ENCODE measurements at regions not wholly inside any gene's neighbourhood (a gene's known extent, or its start where the extent isn't known, plus 50 kb on each side); places are given as distances from the start of the nearest gene placed in this dataset.
A peak's percentile ranks its signal among the peaks of the same experiment; 100 is the strongest.

- FAIRE-seq: no peak
- H3K4me1 ChIP-seq: no peaks in the 10 kb centered on the region
- ChIA-PET CTCF (no interaction called here), POLR2A (no interaction called here)
- DNase-seq (ENCODE audit: low read depth in 1 of 2, low spot score in 1 of 2): no peak
- no peak for ATAC-seq
- no peak overlapping the region for H3K4me2 ChIP-seq
- H3K9me3 ChIP-seq: no peaks in the 10 kb centered on the region
- TF ChIP-seq RNF2 (IDR thresholded peaks at IDR 0.05; ENCODE audit: borderline replicate concordance, low read depth) (no peak), POLR2A (IDR thresholded peaks at IDR 0.05; ENCODE audit: low read length) (no peak), HEYL (CRISPR knock-in tag; IDR thresholded peaks at IDR 0.05) (no peak), HOXB13 (CRISPR knock-in tag; IDR thresholded peaks at IDR 0.05; ENCODE audit: low read depth) (no peak), FOXS1 (CRISPR knock-in tag; IDR thresholded peaks at IDR 0.05) (no peak), CBX8 (IDR thresholded peaks at IDR 0.05) (no peak), BHLHE40 (IDR thresholded peaks at IDR 0.05; ENCODE audit: low read depth, low read length) (no peak)
- TF ChIP-seq, protein P1, sequence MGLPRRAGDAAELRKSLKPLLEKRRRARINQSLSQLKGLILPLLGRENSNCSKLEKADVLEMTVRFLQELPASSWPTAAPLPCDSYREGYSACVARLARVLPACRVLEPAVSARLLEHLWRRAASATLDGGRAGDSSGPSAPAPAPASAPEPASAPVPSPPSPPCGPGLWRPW (IDR thresholded peaks at IDR 0.05): no peak
- TF ChIP-seq, protein P2, sequence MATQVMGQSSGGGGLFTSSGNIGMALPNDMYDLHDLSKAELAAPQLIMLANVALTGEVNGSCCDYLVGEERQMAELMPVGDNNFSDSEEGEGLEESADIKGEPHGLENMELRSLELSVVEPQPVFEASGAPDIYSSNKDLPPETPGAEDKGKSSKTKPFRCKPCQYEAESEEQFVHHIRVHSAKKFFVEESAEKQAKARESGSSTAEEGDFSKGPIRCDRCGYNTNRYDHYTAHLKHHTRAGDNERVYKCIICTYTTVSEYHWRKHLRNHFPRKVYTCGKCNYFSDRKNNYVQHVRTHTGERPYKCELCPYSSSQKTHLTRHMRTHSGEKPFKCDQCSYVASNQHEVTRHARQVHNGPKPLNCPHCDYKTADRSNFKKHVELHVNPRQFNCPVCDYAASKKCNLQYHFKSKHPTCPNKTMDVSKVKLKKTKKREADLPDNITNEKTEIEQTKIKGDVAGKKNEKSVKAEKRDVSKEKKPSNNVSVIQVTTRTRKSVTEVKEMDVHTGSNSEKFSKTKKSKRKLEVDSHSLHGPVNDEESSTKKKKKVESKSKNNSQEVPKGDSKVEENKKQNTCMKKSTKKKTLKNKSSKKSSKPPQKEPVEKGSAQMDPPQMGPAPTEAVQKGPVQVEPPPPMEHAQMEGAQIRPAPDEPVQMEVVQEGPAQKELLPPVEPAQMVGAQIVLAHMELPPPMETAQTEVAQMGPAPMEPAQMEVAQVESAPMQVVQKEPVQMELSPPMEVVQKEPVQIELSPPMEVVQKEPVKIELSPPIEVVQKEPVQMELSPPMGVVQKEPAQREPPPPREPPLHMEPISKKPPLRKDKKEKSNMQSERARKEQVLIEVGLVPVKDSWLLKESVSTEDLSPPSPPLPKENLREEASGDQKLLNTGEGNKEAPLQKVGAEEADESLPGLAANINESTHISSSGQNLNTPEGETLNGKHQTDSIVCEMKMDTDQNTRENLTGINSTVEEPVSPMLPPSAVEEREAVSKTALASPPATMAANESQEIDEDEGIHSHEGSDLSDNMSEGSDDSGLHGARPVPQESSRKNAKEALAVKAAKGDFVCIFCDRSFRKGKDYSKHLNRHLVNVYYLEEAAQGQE (IDR thresholded peaks at IDR 0.05): no peak
- 3% methylated on average over 5 of the region's 5 CpGs for WGBS (ENCODE audit: missing lambda C conversion rate)
- H3K27ac ChIP-seq: no peak overlapping the region
- no peak overlapping the region for H3K4me3 ChIP-seq
Observed at GRCh38 chr7:54066643-54067042, 475.5 kb upstream of the VSTM2A start.

- FAIRE-seq (no peak), ATAC-seq (no peak), DNase-seq (ENCODE audit: low read depth in 1 of 2, low spot score in 1 of 2) (no peak)
- WGBS (ENCODE audit: missing lambda C conversion rate): 30% methylated on average over 4 of the region's 4 CpGs
- Histone ChIP-seq H3K9me3 (no peaks in the 10 kb centered on the region), H3K27ac (no peak overlapping the region), H3K4me2 (no peak overlapping the region), H3K4me1 (no peaks in the 10 kb centered on the region), H3K4me3 (no peak overlapping the region)
- CTCF ChIA-PET: no interaction called here
- TF ChIP-seq GATA3 (IDR thresholded peaks at IDR 0.05; ENCODE audit: borderline replicate concordance) (no peak), RAD21 (conservative IDR thresholded peaks at IDR 0.05 in 1 of 2, IDR thresholded peaks at IDR 0.05 in 1 of 2) (no peak), POLR2A (IDR thresholded peaks at IDR 0.05; ENCODE audit: low read length) (no peak), MAZ (IDR thresholded peaks at IDR 0.05; ENCODE audit: borderline replicate concordance, low read depth, low read length) (no peak), ATOH8 (CRISPR knock-in tag; IDR thresholded peaks at IDR 0.05; ENCODE audit: low read depth) (no peak), CHD4 (IDR thresholded peaks at IDR 0.05; ENCODE audit: borderline replicate concordance) (no peak), BHLHE40 (IDR thresholded peaks at IDR 0.05; ENCODE audit: low read depth, low read length) (no peak), SREBF2 (IDR thresholded peaks at IDR 0.05) (no peak), HEYL (CRISPR knock-in tag; IDR thresholded peaks at IDR 0.05) (no peak), ZC3H11A (IDR thresholded peaks at IDR 0.05) (no peak), ZNF302 (CRISPR knock-in tag; IDR thresholded peaks at IDR 0.05) (no peak)
- POLR2A ChIA-PET: no interaction called here
Observed at GRCh38 chr7:54069843-54070242, 472.3 kb upstream of the VSTM2A start.

- no peak for ATAC-seq
- no peak for DNase-seq (ENCODE audit: low read depth in 1 of 2, low spot score in 1 of 2)
- TF ChIP-seq MAFK (IDR thresholded peaks at IDR 0.05; ENCODE audit: partially characterized antibody) (peak; percentile 11), ZNF302 (CRISPR knock-in tag; IDR thresholded peaks at IDR 0.05) (no peak)
- WGBS (ENCODE audit: missing lambda C conversion rate): 42% methylated on average over 4 of the region's 4 CpGs
- Histone ChIP-seq H3K27ac (no peak overlapping the region), H3K4me2 (no peak overlapping the region), H3K9me3 (no peaks in the 10 kb centered on the region), H3K4me1 (no peaks in the 10 kb centered on the region), H3K4me3 (no peak overlapping the region)
- ChIA-PET POLR2A (no interaction called here), CTCF (no interaction called here)
- FAIRE-seq: no peak
Observed at GRCh38 chr7:54072710-54073109, 469.5 kb upstream of the VSTM2A start.
